Calu3 (cell line): ENCODE measurements at regions not wholly inside any gene's neighbourhood (a gene's known extent, or its start where the extent isn't known, plus 50 kb on each side); places are given as distances from the start of the nearest gene placed in this dataset.

Source experiments
- BruUV-seq: library from RNA; stranded (reverse); fragments of 400-500 nt; replicated peaks from 2 replicates; lab custom pipeline; 2021; lab: Mats Ljungman, UMichigan
- CTCF ChIA-PET: fragments of 300-600 bp; sonication (Branson Sonifier 250); formaldehyde crosslinking; loops from one replicate; lab custom pipeline; 2022; ENCODE audit warnings: antibody characterized with exemption; lab: Charles Lee
- DNase-seq: peaks from one replicate; pipeline ENCODE4 v3.0.0; 2022
- H3K27ac Mint-ChIP-seq: one replicate; pipeline ENCODE4 v1.8.0; 2022; ENCODE audit warnings: mixed read lengths; ENCODE audit not compliant: unreplicated experiment
- H3K27me3 Mint-ChIP-seq: one replicate; pipeline ENCODE4 v1.8.0; 2022; ENCODE audit warnings: mixed read lengths; ENCODE audit not compliant: unreplicated experiment
- H3K36me3 Mint-ChIP-seq: one replicate; pipeline ENCODE4 v1.8.0; 2022; ENCODE audit warnings: mild to moderate bottlenecking, moderate library complexity, mixed read lengths; ENCODE audit not compliant: insufficient read depth, unreplicated experiment
- H3K4me1 Mint-ChIP-seq: one replicate; pipeline ENCODE4 v1.8.0; 2022; ENCODE audit warnings: mild to moderate bottlenecking, low read depth, mixed read lengths; ENCODE audit not compliant: unreplicated experiment
- H3K4me3 Mint-ChIP-seq: one replicate; pipeline ENCODE4 v1.8.0; 2022; ENCODE audit warnings: mild to moderate bottlenecking, low read depth, moderate library complexity, mixed read lengths; ENCODE audit not compliant: unreplicated experiment
- H3K9me3 Mint-ChIP-seq: one replicate; pipeline ENCODE4 v1.8.0; 2022; ENCODE audit warnings: low read depth, mixed read lengths; ENCODE audit not compliant: unreplicated experiment
- CTCF ChIP-seq: fragments of 200-600 bp; IDR thresholded peaks from one replicate; pipeline ENCODE4 v1.8.0; 2022; ENCODE audit warnings: antibody characterized with exemption; ENCODE audit not compliant: unreplicated experiment
- intact Hi-C: fragments of 100-400 bp; cut with micrococcal nuclease; formaldehyde crosslinking; loops from one replicate; pipeline ENCODE4 v1.10.0; 2022; ENCODE audit not compliant: unreplicated experiment

GRCh38 chr4:71648923-71649322 is 135.0 kb downstream of the GC start:
- no peak for TF ChIP-seq CTCF
- no peak for DNase-seq
- intact Hi-C loops: no loop called here
- H3K9me3 Mint-ChIP-seq: peaks cover 4% of the 10 kb centered on the region
- H3K4me1 Mint-ChIP-seq: no peaks in the 10 kb centered on the region
- CTCF ChIA-PET: no interaction called here
- no peak overlapping the region for H3K27ac Mint-ChIP-seq
- H3K36me3 Mint-ChIP-seq: peaks cover 8% of the 10 kb centered on the region
- no peak overlapping the region for H3K4me3 Mint-ChIP-seq
- no peaks in the 10 kb centered on the region for H3K27me3 Mint-ChIP-seq
- no TSS peak for BruUV-seq

GRCh38 chr4:71648448-71648847 is 135.4 kb downstream of the GC start:
- no peaks in the 10 kb centered on the region for H3K4me1 Mint-ChIP-seq
- BruUV-seq: no TSS peak
- intact Hi-C loops: no loop called here
- peak; percentile 32 for DNase-seq
- CTCF ChIA-PET: no interaction called here
- H3K27me3 Mint-ChIP-seq: no peaks in the 10 kb centered on the region
- H3K9me3 Mint-ChIP-seq: peaks cover 4% of the 10 kb centered on the region
- TF ChIP-seq CTCF: no peak
- H3K27ac Mint-ChIP-seq: no peak overlapping the region
- peaks cover 8% of the 10 kb centered on the region for H3K36me3 Mint-ChIP-seq
- H3K4me3 Mint-ChIP-seq: no peak overlapping the region

- H3K36me3 Mint-ChIP-seq: no peaks in the 10 kb centered on the region
- H3K27me3 Mint-ChIP-seq: no peaks in the 10 kb centered on the region
- H3K4me3 Mint-ChIP-seq: no peak overlapping the region
- no TSS peak for BruUV-seq
- H3K4me1 Mint-ChIP-seq: peaks cover 16% of the 10 kb centered on the region
- no peak for TF ChIP-seq CTCF
- no peak overlapping the region for H3K27ac Mint-ChIP-seq
- intact Hi-C loops: no loop called here
- H3K9me3 Mint-ChIP-seq: peaks cover 5% of the 10 kb centered on the region
- no peak for DNase-seq
- CTCF ChIA-PET: interaction anchor here (0.7 kb wide), 1 partner anchor 1087 kb away, joined by 3 read pairs; no protein-coding TSS in a partner anchor
Measured at GRCh38 chr4:71639380-71639779, 144.5 kb downstream of the GC start.

GRCh38 chr4:71635139-71635748 is 148.6 kb downstream of the GC start:
- Mint-ChIP-seq H3K36me3 (no peaks in the 10 kb centered on the region), H3K4me3 (no peak overlapping the region), H3K27me3 (no peaks in the 10 kb centered on the region), H3K9me3 (peaks cover 5% of the 10 kb centered on the region), H3K27ac (no peak overlapping the region), H3K4me1 (peaks cover 16% of the 10 kb centered on the region)
- intact Hi-C loops: no loop called here
- CTCF ChIA-PET: no interaction called here
- no peak for TF ChIP-seq CTCF
- no TSS peak for BruUV-seq
- DNase-seq: no peak
